Tibial nerve (tissue), 4 donors: ENCODE measurements at regions not wholly inside any gene's neighbourhood (a gene's known extent, or its start where the extent isn't known, plus 50 kb on each side); places are given as distances from the start of the nearest gene placed in this dataset.
"Not testable (repeated sequence)": the region's sequence is repeated elsewhere in the genome, so short reads cannot be mapped to it uniquely, and the experiment has no call there.

ENCODE experiments used
- DNase-seq, 2 donors: peaks; one replicate each; pipeline ENCODE4 v3.0.0-alpha.2; 2019; ENCODE audit warnings: low spot score in 2 of 2
- H3K27ac ChIP-seq, 4 donors: fragments of 200-600 bp; sonication (generic) in 3 of 4; one replicate each; pipeline ENCODE4 v1.5.1; 2017 to 2019; ENCODE audit warnings: mild to moderate bottlenecking in 1 of 4
- H3K27me3 ChIP-seq, 2 donors: fragments of 200-600 bp; sonication (generic) in 1 of 2; one replicate each; pipeline versions ENCODE4 v1.5.1 to v1.6.0; 2017 to 2019
- H3K36me3 ChIP-seq, 3 donors: fragments of 200-600 bp; sonication (generic); one replicate each; pipeline ENCODE4 v1.5.1; 2018 to 2019
- H3K4me1 ChIP-seq, 4 donors: fragments of 200-600 bp; sonication (generic) in 3 of 4; one replicate each; pipeline ENCODE4 v1.5.1; 2017 to 2019
- H3K4me3 ChIP-seq, 4 donors: fragments of 200-600 bp; sonication (generic) in 3 of 4; one replicate each; pipeline ENCODE4 v1.5.1; 2017 to 2019; ENCODE audit warnings: mild to moderate bottlenecking in 1 of 4, moderate library complexity in 1 of 4
- H3K9me3 ChIP-seq, 4 donors: fragments of 200-600 bp; sonication (generic) in 3 of 4; one replicate each; pipeline ENCODE4 v1.5.1; 2017 to 2019
- EP300 ChIP-seq, 2 donors: sonication (generic); formaldehyde crosslinking; IDR thresholded peaks; one replicate each; pipeline ENCODE4 v1.6.1; 2017; ENCODE audit warnings: antibody characterized with exemption in 2 of 2, mild to moderate bottlenecking in 1 of 2
- POLR2A ChIP-seq, 2 donors: fragments of 450-650 bp; IDR thresholded peaks; one replicate each; pipeline ENCODE4 v1.6.1; 2017; ENCODE audit warnings: antibody characterized with exemption in 2 of 2, mild to moderate bottlenecking in 2 of 2, moderate library complexity in 2 of 2
- WGBS, 2 donors: methylation state at CpG; one replicate each; pipeline ENCODE4 v1.1.5; 2018; 5-methylcytosine and 5-hydroxymethylcytosine counted together
- TF ChIP-seq, protein P1 (sequence below), 5 experiments: fragments of 200-600 bp in 3 of 5; fragments of 450-650 bp in 2 of 5; sonication (generic) in 3 of 5; IDR thresholded peaks; one replicate each; pipeline ENCODE4 v1.5.1; 2016 to 2019; ENCODE audit warnings: antibody characterized with exemption in 5 of 5, mild to moderate bottlenecking in 3 of 5, moderate library complexity in 2 of 5

DNA sequence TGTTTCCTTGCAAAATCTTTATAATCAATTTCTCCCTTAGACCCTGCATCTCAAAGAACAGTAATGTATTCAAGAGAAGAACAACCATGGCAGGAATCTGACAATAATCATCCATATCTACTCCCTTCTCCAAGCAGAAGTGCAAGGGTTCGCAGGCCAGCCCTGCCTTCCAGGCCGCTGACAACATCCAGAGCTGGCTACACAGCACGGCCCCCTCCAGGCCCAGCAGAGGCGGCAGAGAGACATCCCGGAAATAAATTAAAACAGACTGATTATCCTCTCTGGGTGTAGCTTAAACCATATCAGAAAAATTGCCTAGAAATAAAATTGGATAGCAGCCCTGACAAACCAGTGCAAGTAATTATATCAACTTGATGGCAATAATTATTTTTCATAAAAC lies 223.3 kb downstream of the FAM43A start:
- no peaks in the 10 kb centered on the region for H3K27me3 ChIP-seq
- H3K4me1 ChIP-seq, result peaks cover 0 to 8% (median 4%) of the 10 kb centered on the region in 4 donors
- H3K4me3 ChIP-seq, result no peak overlapping the region
- DNase-seq, result no peak
- H3K27ac ChIP-seq, result no peak overlapping the region
- TF ChIP-seq, protein P1, sequence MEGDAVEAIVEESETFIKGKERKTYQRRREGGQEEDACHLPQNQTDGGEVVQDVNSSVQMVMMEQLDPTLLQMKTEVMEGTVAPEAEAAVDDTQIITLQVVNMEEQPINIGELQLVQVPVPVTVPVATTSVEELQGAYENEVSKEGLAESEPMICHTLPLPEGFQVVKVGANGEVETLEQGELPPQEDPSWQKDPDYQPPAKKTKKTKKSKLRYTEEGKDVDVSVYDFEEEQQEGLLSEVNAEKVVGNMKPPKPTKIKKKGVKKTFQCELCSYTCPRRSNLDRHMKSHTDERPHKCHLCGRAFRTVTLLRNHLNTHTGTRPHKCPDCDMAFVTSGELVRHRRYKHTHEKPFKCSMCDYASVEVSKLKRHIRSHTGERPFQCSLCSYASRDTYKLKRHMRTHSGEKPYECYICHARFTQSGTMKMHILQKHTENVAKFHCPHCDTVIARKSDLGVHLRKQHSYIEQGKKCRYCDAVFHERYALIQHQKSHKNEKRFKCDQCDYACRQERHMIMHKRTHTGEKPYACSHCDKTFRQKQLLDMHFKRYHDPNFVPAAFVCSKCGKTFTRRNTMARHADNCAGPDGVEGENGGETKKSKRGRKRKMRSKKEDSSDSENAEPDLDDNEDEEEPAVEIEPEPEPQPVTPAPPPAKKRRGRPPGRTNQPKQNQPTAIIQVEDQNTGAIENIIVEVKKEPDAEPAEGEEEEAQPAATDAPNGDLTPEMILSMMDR (IDR thresholded peaks at IDR 0.05), result no peak
- H3K36me3 ChIP-seq, result no peaks in the 10 kb centered on the region
- no peaks in the 10 kb centered on the region for H3K9me3 ChIP-seq
- 58 to 66% methylated on average over 5 of the region's 5 CpGs for whole genome bisulfite sequencing, 2 donors

- Histone ChIP-seq H3K9me3 (no peaks in the 10 kb centered on the region), H3K27me3 (no peaks in the 10 kb centered on the region), H3K36me3 (no peaks in the 10 kb centered on the region), H3K4me3 (no peak overlapping the region), H3K27ac (no peak overlapping the region), H3K4me1 (peaks cover 0 to 8% (median 4%) of the 10 kb centered on the region in 4 donors)
- no peak for DNase-seq
- 87 to 90% methylated on average over 7 of the region's 7 CpGs for WGBS, 2 donors
- TF ChIP-seq, protein P1 (IDR thresholded peaks at IDR 0.05), result no peak
- TF ChIP-seq EP300 (IDR thresholded peaks at IDR 0.05) (no peak), POLR2A (IDR thresholded peaks at IDR 0.05) (no peak)
Observed at GRCh38 chr3:194910414-194910984, 224.8 kb downstream of the FAM43A start.

- peaks cover 0 to 7% (median 0%) of the 10 kb centered on the region in 4 donors for H3K9me3 ChIP-seq
- no peak for DNase-seq
- WGBS, 2 donors, result 83 to 87% methylated on average over 5 of the region's 5 CpGs
- H3K27me3 ChIP-seq, result no peaks in the 10 kb centered on the region
- H3K36me3 ChIP-seq, result no peaks in the 10 kb centered on the region
- no peak overlapping the region for H3K4me3 ChIP-seq
- H3K27ac ChIP-seq, result no peak overlapping the region
- TF ChIP-seq, protein P1 (IDR thresholded peaks at IDR 0.05), result no peak
- TF ChIP-seq EP300 (IDR thresholded peaks at IDR 0.05) (no peak), POLR2A (IDR thresholded peaks at IDR 0.05) (no peak)
- no peaks in the 10 kb centered on the region for H3K4me1 ChIP-seq
Observed at GRCh38 chr3:194913316-194913715, 227.6 kb downstream of the FAM43A start.

DNA sequence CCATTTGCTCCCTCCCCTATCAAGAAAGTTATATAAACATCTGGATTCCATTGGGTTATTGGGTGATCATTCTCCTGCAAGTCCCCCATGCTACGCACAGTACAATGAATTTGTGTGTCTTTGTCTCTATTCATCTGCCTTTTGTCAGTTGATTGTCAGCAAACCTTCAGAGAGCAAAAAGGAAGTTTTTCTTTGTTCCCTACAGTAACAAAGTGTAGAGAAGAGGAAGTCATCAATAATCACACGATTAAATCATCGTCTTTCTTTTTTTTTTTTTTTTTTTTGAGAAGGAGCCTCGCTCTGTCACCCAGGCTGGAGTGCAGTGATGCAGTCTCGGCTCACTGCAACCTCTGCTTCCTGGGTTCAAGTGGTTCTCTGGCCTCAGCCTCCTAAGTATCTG lies 239.2 kb downstream of the FAM43A start:
- not testable (repeated sequence) for H3K4me3 ChIP-seq, H3K27me3 ChIP-seq, H3K27ac ChIP-seq, H3K36me3 ChIP-seq, H3K9me3 ChIP-seq
- WGBS, 2 donors, result 59 to 74% methylated on average over 5 of the region's 5 CpGs
- H3K4me1 ChIP-seq, result peaks cover 0 to 23% (median 2%) of the 10 kb centered on the region in 4 donors
- peak in 1 of 2 donors; percentile 2 for DNase-seq

DNA sequence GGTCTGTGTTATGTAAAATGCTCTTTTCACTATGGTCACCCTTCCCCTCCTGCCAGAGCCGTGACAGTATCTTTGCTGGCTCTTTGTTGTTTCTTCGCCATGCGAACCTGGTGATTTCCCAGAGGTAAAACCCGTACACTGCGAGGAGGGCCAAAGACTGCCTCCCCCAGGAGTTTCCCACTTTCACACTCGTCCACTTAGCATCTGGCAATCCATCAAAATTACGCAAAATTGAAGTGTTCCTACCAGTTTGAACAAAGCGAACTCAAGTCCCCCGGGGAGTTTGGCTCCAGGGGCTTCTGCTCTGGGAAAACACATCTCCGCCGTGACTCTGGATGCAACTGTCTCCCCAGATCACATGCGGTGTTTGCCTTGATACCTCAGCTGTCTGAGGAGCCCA lies 239.9 kb downstream of the FAM43A start:
- Histone ChIP-seq H3K4me3 (no peak overlapping the region), H3K9me3 (no peaks in the 10 kb centered on the region), H3K4me1 (peaks cover 0 to 31% (median 7%) of the 10 kb centered on the region in 4 donors), H3K36me3 (no peaks in the 10 kb centered on the region), H3K27ac (no peak overlapping the region), H3K27me3 (no peaks in the 10 kb centered on the region)
- 82 to 85% methylated on average over 12 of the region's 12 CpGs for whole genome bisulfite sequencing, 2 donors
- peak in 1 of 2 donors; percentile 3 for DNase-seq
- TF ChIP-seq EP300 (IDR thresholded peaks at IDR 0.05) (no peak), POLR2A (IDR thresholded peaks at IDR 0.05) (no peak)
- TF ChIP-seq, protein P1 (IDR thresholded peaks at IDR 0.05), result no peak

DNA sequence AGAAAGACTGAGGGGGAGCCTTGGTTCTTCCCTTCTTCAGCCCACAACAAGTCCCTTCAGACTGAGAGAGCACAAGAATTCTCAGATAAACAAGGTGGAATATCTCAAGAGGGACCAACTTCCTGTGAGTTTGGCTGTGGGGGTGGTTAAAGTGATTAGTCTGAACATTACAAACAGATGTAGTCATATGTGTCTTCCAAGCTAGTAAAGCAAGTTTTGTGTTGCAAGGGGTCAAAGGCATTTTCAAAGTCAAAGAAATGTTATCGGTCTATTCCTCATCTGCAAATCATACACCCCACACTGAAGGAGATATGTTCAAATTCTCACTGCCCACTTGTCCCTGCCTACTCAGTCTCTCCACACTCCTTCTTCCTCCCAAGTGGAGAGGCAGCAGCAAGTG lies 242.5 kb downstream of the FAM43A start:
- Histone ChIP-seq H3K36me3 (no peaks in the 10 kb centered on the region), H3K27me3 (no peaks in the 10 kb centered on the region), H3K4me3 (no peak overlapping the region), H3K4me1 (peaks cover 0 to 49% (median 18%) of the 10 kb centered on the region in 4 donors), H3K9me3 (no peaks in the 10 kb centered on the region), H3K27ac (peak overlapping the region in 2 of 4 donors; percentile 40 to 46)
- peak in 1 of 2 donors; percentile 4 for DNase-seq
- WGBS, 2 donors, result 0 to 11% methylated on average over 1 of the region's 1 CpG
- TF ChIP-seq POLR2A (IDR thresholded peaks at IDR 0.05) (no peak), EP300 (IDR thresholded peaks at IDR 0.05) (no peak)
- TF ChIP-seq, protein P1 (IDR thresholded peaks at IDR 0.05), result no peak
